ENCODE measurements at regions not wholly inside any gene's neighbourhood (a gene's known extent, or its start where the extent isn't known, plus 50 kb on each side); places are given as distances from the start of the nearest gene placed in this dataset.

- DNase-seq = no peak
- no peak overlapping the region for H3K27ac ChIP-seq
- TF ChIP-seq CTCF (IDR thresholded peaks at IDR 0.05) = no peak
- no peak overlapping the region for H3K4me3 ChIP-seq
- no peak for ATAC-seq
- H3K36me3 ChIP-seq = no peaks in the 10 kb centered on the region
- H3K9me3 ChIP-seq = no peaks in the 10 kb centered on the region
- H3K4me1 ChIP-seq = no peaks in the 10 kb centered on the region
- intact Hi-C loops (cut with DNase I) = no loop called here
- no peaks in the 10 kb centered on the region for H3K27me3 ChIP-seq
Observed at GRCh38 chr9:68654075-68654474, 51.0 kb upstream of the PIP5K1B start.
